ENCODE measurements at regions not wholly inside any gene's neighbourhood (a gene's known extent, or its start where the extent isn't known, plus 50 kb on each side); places are given as distances from the start of the nearest gene placed in this dataset.

GRCh38 chr12:74066476-74066875, 471.2 kb upstream of the ATXN7L3B start:
- Mint-ChIP-seq H3K27ac (no peak overlapping the region), H3K4me3 (no peak overlapping the region), H3K9me3 (peaks cover 17% of the 10 kb centered on the region), H3K4me1 (no peaks in the 10 kb centered on the region), H3K36me3 (no peaks in the 10 kb centered on the region)
- no peak for DNase-seq (ENCODE audit: low spot score in 2 of 2)
- no peak for ATAC-seq

GRCh38 chr12:74071182-74071581, 466.5 kb upstream of the ATXN7L3B start:
- no peaks in the 10 kb centered on the region for H3K36me3 Mint-ChIP-seq
- no peak for DNase-seq (ENCODE audit: low spot score in 2 of 2)
- H3K4me3 Mint-ChIP-seq = no peak overlapping the region
- H3K9me3 Mint-ChIP-seq = peaks cover 13% of the 10 kb centered on the region
- no peak overlapping the region for H3K27ac Mint-ChIP-seq
- H3K4me1 Mint-ChIP-seq = no peaks in the 10 kb centered on the region
- no peak for ATAC-seq

- no peak overlapping the region for H3K27ac Mint-ChIP-seq
- H3K36me3 Mint-ChIP-seq = no peaks in the 10 kb centered on the region
- H3K9me3 Mint-ChIP-seq = no peaks in the 10 kb centered on the region
- ATAC-seq (no peak), DNase-seq (ENCODE audit: low spot score in 2 of 2) (no peak)
- H3K4me1 Mint-ChIP-seq = no peaks in the 10 kb centered on the region
- no peak overlapping the region for H3K4me3 Mint-ChIP-seq
Measured at GRCh38 chr12:74076918-74077317, 460.7 kb upstream of the ATXN7L3B start.

DNA sequence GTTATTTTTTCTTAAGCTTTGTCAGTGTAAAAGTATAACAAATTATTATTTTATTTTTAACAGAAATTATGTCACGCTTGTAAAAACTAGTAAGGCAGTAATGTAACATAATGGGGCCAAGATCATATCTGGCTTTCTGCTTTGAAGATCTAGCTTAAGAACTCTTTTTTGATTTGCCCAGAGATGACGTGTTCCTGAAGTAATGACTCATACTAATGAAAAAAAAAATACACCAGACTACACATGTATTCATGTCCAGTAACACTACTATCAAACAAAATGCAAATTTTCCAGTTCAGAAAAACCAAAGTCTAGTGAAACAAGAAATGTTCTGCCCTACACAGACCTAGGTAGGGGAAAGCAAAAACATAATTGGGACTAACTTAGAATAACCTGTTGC, 432.2 kb upstream of the ATXN7L3B start:
- Mint-ChIP-seq H3K36me3 (no peaks in the 10 kb centered on the region), H3K4me1 (no peaks in the 10 kb centered on the region), H3K27ac (no peak overlapping the region), H3K4me3 (no peak overlapping the region), H3K9me3 (peaks cover 3% of the 10 kb centered on the region)
- DNase-seq (ENCODE audit: low spot score in 2 of 2) = no peak
- no peak for ATAC-seq

- Mint-ChIP-seq H3K36me3 (no peaks in the 10 kb centered on the region), H3K4me3 (no peak overlapping the region), H3K4me1 (no peaks in the 10 kb centered on the region), H3K27ac (no peak overlapping the region), H3K9me3 (peaks cover 1% of the 10 kb centered on the region)
- DNase-seq (ENCODE audit: low spot score in 2 of 2) = no peak
- no peak for ATAC-seq
Measured at GRCh38 chr12:74108729-74109128, 428.9 kb upstream of the ATXN7L3B start.

GRCh38 chr12:74111688-74112360, 425.8 kb upstream of the ATXN7L3B start:
- Mint-ChIP-seq H3K36me3 (no peaks in the 10 kb centered on the region), H3K4me3 (no peak overlapping the region), H3K4me1 (no peaks in the 10 kb centered on the region), H3K27ac (no peak overlapping the region), H3K9me3 (peaks cover 8% of the 10 kb centered on the region)
- DNase-seq (ENCODE audit: low spot score in 2 of 2) (no peak), ATAC-seq (peak; percentile 50)

DNA sequence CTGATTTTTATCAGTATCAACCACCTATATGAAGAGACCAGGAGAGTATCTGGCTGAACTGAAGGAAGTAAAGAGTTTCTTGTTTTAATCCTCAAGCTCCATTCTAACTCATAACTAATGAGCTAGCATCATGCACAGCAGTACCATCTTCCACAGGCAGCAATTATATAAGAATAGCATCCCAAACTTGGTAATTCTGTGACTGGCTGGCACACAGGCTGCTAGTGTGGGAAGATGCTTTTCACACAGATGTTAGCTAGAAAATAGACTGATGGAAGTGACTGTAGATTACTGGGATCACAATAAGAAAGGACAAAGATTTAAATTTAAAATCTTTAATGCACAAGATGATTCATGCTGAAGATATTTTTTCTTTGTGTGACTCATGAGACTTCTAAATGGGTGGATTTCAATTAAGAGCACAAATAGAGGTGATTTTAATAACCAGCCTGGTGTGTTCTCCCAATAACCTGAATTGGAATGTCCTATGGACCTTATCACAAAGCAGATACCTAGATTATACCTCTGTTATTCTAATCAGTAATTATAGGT, 417.7 kb upstream of the ATXN7L3B start:
- H3K27ac Mint-ChIP-seq = no peak overlapping the region
- no peaks in the 10 kb centered on the region for H3K4me1 Mint-ChIP-seq
- DNase-seq (ENCODE audit: low spot score in 2 of 2) (no peak), ATAC-seq (peak; percentile 31)
- no peaks in the 10 kb centered on the region for H3K36me3 Mint-ChIP-seq
- H3K4me3 Mint-ChIP-seq = no peak overlapping the region
- peaks cover 15% of the 10 kb centered on the region for H3K9me3 Mint-ChIP-seq

DNA sequence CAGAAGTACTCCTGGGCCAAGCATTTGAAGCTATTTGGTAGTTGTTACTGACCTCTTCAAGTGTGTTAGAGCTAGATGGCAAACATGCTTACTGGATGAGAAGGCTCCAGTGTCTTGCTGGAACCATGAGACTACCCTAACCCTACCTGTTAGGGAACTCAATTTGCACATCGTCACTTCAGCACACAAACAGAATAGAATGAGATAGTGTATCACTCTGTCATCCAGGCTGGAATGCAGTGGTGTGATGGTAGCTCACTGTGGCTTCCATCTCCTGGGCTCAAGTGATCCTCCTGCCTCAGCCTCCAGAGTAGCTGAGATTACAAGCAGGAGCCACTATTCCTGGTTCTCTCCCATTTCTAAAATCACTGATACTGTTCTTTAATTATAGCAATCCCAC, 417.0 kb upstream of the ATXN7L3B start:
- Mint-ChIP-seq H3K4me1 (no peaks in the 10 kb centered on the region), H3K4me3 (no peak overlapping the region), H3K9me3 (peaks cover 12% of the 10 kb centered on the region), H3K36me3 (no peaks in the 10 kb centered on the region), H3K27ac (no peak overlapping the region)
- ATAC-seq (no peak), DNase-seq (ENCODE audit: low spot score in 2 of 2) (no peak)

- H3K4me3 Mint-ChIP-seq = no peak overlapping the region
- no peak for ATAC-seq
- no peak overlapping the region for H3K27ac Mint-ChIP-seq
- H3K36me3 Mint-ChIP-seq = no peaks in the 10 kb centered on the region
- no peak for DNase-seq (ENCODE audit: low spot score in 2 of 2)
- no peaks in the 10 kb centered on the region for H3K4me1 Mint-ChIP-seq
- peaks cover 10% of the 10 kb centered on the region for H3K9me3 Mint-ChIP-seq
Measured at GRCh38 chr12:74129702-74130101, 407.9 kb upstream of the ATXN7L3B start.

DNA sequence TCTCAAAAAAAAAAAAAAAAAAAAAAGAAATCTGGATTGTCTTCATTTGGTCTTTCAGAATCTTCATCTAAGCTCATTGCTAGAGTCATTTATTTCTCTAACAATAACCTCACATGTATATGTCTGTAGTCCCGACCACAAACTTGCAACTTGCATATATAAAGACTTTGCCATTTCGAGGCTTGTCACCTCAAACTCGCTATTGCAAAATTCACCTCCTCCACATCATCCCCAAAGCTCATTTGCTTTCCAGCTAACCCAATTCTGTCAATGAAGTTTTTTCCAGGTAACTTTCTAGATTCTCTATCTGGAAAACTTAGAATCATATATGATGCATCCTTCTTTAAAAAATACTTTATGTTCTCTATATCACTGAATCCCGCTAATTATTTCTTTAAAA, 393.2 kb upstream of the ATXN7L3B start:
- Mint-ChIP-seq H3K4me1 (no peaks in the 10 kb centered on the region), H3K4me3 (no peak overlapping the region), H3K27ac (no peak overlapping the region), H3K36me3 (no peaks in the 10 kb centered on the region), H3K9me3 (no peaks in the 10 kb centered on the region)
- DNase-seq (ENCODE audit: low spot score in 2 of 2) (no peak), ATAC-seq (no peak)

DNA sequence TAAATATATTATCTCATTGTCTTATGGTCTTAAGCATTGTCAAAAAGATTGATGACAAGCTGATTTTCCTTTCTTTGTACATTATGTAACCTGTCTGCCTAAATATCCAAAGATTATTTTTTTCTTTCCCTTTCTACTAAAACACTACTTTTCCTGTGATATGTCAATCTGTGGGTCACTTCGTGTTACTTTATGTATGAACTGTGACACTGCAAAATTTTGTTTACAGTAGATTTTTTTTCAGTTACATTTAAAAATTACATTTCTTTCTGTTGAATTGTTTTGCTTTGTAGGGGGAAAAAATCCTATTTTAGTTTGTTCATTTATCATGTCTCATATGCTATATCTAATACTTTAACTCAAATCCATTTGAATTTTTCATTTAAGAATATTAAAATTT, 392.3 kb upstream of the ATXN7L3B start:
- Mint-ChIP-seq H3K4me3 (no peak overlapping the region), H3K27ac (no peak overlapping the region), H3K4me1 (no peaks in the 10 kb centered on the region), H3K36me3 (no peaks in the 10 kb centered on the region), H3K9me3 (no peaks in the 10 kb centered on the region)
- ATAC-seq = no peak
- no peak for DNase-seq (ENCODE audit: low spot score in 2 of 2)

GRCh38 chr12:74148849-74149248, 388.8 kb upstream of the ATXN7L3B start:
- DNase-seq (ENCODE audit: low spot score in 2 of 2) (no peak), ATAC-seq (no peak)
- Mint-ChIP-seq H3K27ac (no peak overlapping the region), H3K4me1 (no peaks in the 10 kb centered on the region), H3K9me3 (no peaks in the 10 kb centered on the region), H3K4me3 (no peak overlapping the region), H3K36me3 (no peaks in the 10 kb centered on the region)

DNA sequence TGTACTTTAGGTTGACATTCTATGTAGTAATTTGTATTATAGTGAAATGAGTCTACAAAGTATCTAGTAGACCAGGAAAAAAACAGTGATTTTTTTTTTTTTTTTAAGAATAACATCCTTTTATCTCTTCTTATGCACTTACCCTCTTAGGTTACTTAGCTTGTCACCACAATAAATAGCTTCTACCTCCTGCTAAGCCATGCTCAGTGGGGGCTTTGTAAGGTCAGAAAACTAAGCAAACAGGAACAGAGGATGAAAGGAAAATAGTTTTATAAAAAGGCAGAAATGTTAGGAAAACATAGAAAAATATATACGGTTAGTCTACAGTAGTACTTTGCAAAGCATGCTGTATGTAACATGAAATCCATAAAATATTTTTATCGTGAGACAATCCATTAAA, 385.3 kb upstream of the ATXN7L3B start:
- ATAC-seq = no peak
- Mint-ChIP-seq H3K36me3 (no peaks in the 10 kb centered on the region), H3K27ac (no peak overlapping the region), H3K9me3 (no peaks in the 10 kb centered on the region), H3K4me1 (no peaks in the 10 kb centered on the region), H3K4me3 (no peak overlapping the region)
- no peak for DNase-seq (ENCODE audit: low spot score in 2 of 2)

- Mint-ChIP-seq H3K4me1 (no peaks in the 10 kb centered on the region), H3K27ac (no peak overlapping the region), H3K36me3 (no peaks in the 10 kb centered on the region), H3K4me3 (no peak overlapping the region), H3K9me3 (no peaks in the 10 kb centered on the region)
- no peak for ATAC-seq
- DNase-seq (ENCODE audit: low spot score in 2 of 2) = no peak
Measured at GRCh38 chr12:74166096-74166495, 371.5 kb upstream of the ATXN7L3B start.

GRCh38 chr12:74169607-74170006, 368.0 kb upstream of the ATXN7L3B start:
- ATAC-seq (no peak), DNase-seq (ENCODE audit: low spot score in 2 of 2) (no peak)
- Mint-ChIP-seq H3K9me3 (peaks cover 2% of the 10 kb centered on the region), H3K4me3 (no peak overlapping the region), H3K36me3 (no peaks in the 10 kb centered on the region), H3K4me1 (no peaks in the 10 kb centered on the region), H3K27ac (no peak overlapping the region)

DNA sequence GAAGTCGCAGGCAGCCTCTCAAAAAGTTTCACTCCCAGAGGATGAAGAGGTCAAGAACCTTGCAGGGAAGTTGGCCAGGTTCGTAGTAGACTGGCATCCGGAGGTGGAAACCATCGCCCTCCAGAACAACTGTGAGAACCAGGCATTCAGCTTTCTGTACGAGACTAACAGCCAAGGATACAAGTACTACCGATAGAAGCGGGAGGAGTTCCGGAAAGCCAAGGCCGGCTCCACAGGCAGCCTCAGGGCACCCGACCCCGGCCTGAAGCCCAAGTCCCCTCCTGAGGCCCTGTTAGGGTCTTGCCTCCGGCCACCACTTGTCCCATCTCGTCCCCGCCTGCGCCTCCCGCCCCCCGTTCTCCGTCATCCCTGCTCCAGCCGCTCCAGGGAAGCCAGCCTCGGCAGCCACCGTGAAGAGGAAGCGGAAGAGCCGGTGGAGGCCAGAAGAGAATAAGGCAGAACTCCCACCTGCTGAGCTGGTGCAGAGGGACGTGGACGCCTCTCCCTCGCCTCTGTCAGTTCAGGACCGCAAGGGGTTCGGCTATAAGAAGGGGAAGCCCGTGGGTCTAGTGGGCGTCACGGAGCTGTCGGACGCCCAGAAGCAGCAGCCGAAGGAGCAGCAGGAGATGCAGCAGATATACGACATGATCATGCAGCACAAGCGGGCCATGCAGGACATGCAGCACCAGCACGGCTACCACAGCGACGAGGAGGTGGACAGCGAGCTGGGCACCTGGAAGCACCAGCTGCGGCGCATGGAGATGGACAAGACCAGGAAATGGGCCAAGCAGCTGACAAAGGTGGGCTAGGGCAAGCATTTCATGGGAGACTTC, 366.8 kb upstream of the ATXN7L3B start:
- no peak overlapping the region for H3K27ac Mint-ChIP-seq
- DNase-seq (ENCODE audit: low spot score in 2 of 2) (no peak), ATAC-seq (peak; percentile 21)
- no peaks in the 10 kb centered on the region for H3K36me3 Mint-ChIP-seq
- H3K4me1 Mint-ChIP-seq = no peaks in the 10 kb centered on the region
- no peak overlapping the region for H3K4me3 Mint-ChIP-seq
- H3K9me3 Mint-ChIP-seq = peaks cover 6% of the 10 kb centered on the region

Data from stimulated activated effector memory CD8-positive, alpha-beta T cell treated with anti-CD3 and anti-CD28 coated beads, Interleukin-12 subunit alpha, Interleukin-12 subunit beta, amount 100 ng/mL, for 72 hours (primary cell).